ENCODE measurements at regions not wholly inside any gene's neighbourhood (a gene's known extent, or its start where the extent isn't known, plus 50 kb on each side); places are given as distances from the start of the nearest gene placed in this dataset.

DNA sequence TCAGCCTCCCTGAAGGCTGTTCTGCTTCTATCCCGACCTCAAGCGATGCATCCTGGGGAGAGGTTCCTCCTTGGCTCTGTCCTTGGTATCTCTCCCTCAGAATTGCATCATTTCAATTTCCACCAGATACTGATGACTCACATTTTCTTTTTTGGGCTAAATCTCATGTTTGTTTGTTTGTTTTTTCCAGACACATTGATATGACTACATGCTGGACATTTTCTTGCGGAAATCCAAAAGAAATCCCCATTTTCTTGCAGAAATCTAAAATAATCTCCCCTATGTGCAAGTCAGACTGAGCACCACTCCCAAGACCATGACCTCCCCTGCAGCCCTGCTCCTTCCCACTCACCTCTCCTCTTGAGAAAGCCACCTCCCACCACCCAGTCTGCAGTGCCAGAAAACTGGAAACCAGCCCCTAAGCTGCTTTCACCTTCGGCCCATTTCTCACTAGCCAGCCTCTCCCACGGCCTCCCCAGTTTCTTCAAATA lies 260.2 kb upstream of the PRKCQ start:
- ChIA-PET CTCF (no interaction called here), POLR2A (no interaction called here), RAD21 (ENCODE audit: low non-redundant PET in 1 of 2, low total read pairs in 2 of 2, uncharacterized antibody in 2 of 2, unreplicated experiment in 2 of 2) (no interaction called here)
- peaks cover 10% of the 10 kb centered on the region; the same call in 1 of the 2 replicates for H3K27me3 ChIP-seq (ENCODE audit: insufficient read depth, low read length)
- H4K20me1 ChIP-seq (ENCODE audit: insufficient read depth), result no peaks in the 10 kb centered on the region
- no peak overlapping the region for H3K4me2 ChIP-seq (ENCODE audit: low read length)
- H3K4me3 ChIP-seq (replicated peaks in 1 of 2; ENCODE audit: low read depth in 1 of 2, low read length in 2 of 2), result no peak overlapping the region
- no peaks in the 10 kb centered on the region for H3K36me3 ChIP-seq (ENCODE audit: control insufficient read depth in 1 of 2, insufficient read depth in 2 of 2, low read length in 2 of 2)
- H3K9me3 ChIP-seq (ENCODE audit: control insufficient read depth in 1 of 2, insufficient read depth in 1 of 2, low read depth in 1 of 2, low read length in 2 of 2), result no peaks in the 10 kb centered on the region
- no peak for ATAC-seq
- no peaks in the 10 kb centered on the region for H3K4me1 ChIP-seq (ENCODE audit: control insufficient read depth in 1 of 2, insufficient read depth in 2 of 2, low read length in 2 of 2)
- no peaks in the 10 kb centered on the region for H3K9me2 ChIP-seq (ENCODE audit: insufficient read depth)
- intact Hi-C loops (cut with micrococcal nuclease), result no loop called here
- DNase-seq (ENCODE audit: low read depth, low spot score), result no peak
- no peaks in the 10 kb centered on the region for H3K79me2 ChIP-seq (ENCODE audit: insufficient read depth, low read length)
- no peak overlapping the region for H2AFZ ChIP-seq (ENCODE audit: low read depth, low read length, poor library complexity, severe bottlenecking)
- H3K27ac ChIP-seq (ENCODE audit: low read depth, low read length), result no peak overlapping the region
- no peak overlapping the region for H3K9ac ChIP-seq (ENCODE audit: low read length)
- no TSS peak for BruUV-seq (replicated peaks)
- TF ChIP-seq JUND (IDR thresholded peaks at IDR 0.05) (no peak), CBX3 (IDR thresholded peaks at IDR 0.05; ENCODE audit: low read depth) (no peak), RAD21 (IDR thresholded peaks at IDR 0.05; ENCODE audit: low read depth) (no peak), EZH2phosphoT487 (IDR thresholded peaks at IDR 0.05; ENCODE audit: borderline replicate concordance) (no peak), FOSL1 (IDR thresholded peaks at IDR 0.05; ENCODE audit: low read depth) (no peak), POLR2A (IDR thresholded peaks at IDR 0.05; ENCODE audit: borderline replicate concordance, extremely low read depth, insufficient read depth, insufficient read length) (no peak), EGR1 (IDR thresholded peaks at IDR 0.05; ENCODE audit: low read depth) (no peak), CEBPB (IDR thresholded peaks at IDR 0.05; ENCODE audit: low read depth) (no peak), SP1 (IDR thresholded peaks at IDR 0.05; ENCODE audit: low read depth) (no peak), ELF1 (IDR thresholded peaks at IDR 0.05; ENCODE audit: borderline replicate concordance, low read depth) (no peak), ZFX (IDR thresholded peaks at IDR 0.05) (no peak), SRF (IDR thresholded peaks at IDR 0.05; ENCODE audit: low read depth) (no peak), ZNF274 (IDR thresholded peaks at IDR 0.05; ENCODE audit: low read depth, low read length) (no peak), SIN3A (IDR thresholded peaks at IDR 0.05; ENCODE audit: low read depth) (no peak), YY1 (IDR thresholded peaks at IDR 0.05; ENCODE audit: extremely low read depth, insufficient replicate concordance, low read depth, low read length) (no peak), POLR2AphosphoS5 (IDR thresholded peaks at IDR 0.05; ENCODE audit: low read depth, low read length) (no peak)
- TF ChIP-seq, protein P1, sequence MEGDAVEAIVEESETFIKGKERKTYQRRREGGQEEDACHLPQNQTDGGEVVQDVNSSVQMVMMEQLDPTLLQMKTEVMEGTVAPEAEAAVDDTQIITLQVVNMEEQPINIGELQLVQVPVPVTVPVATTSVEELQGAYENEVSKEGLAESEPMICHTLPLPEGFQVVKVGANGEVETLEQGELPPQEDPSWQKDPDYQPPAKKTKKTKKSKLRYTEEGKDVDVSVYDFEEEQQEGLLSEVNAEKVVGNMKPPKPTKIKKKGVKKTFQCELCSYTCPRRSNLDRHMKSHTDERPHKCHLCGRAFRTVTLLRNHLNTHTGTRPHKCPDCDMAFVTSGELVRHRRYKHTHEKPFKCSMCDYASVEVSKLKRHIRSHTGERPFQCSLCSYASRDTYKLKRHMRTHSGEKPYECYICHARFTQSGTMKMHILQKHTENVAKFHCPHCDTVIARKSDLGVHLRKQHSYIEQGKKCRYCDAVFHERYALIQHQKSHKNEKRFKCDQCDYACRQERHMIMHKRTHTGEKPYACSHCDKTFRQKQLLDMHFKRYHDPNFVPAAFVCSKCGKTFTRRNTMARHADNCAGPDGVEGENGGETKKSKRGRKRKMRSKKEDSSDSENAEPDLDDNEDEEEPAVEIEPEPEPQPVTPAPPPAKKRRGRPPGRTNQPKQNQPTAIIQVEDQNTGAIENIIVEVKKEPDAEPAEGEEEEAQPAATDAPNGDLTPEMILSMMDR (IDR thresholded peaks at IDR 0.05 in 2 of 3, conservative IDR thresholded peaks at IDR 0.05 in 1 of 3; ENCODE audit: borderline replicate concordance in 1 of 3, insufficient read depth in 1 of 3, low read depth in 2 of 3, low read length in 2 of 3), result no peak
- TF ChIP-seq, protein P2, sequence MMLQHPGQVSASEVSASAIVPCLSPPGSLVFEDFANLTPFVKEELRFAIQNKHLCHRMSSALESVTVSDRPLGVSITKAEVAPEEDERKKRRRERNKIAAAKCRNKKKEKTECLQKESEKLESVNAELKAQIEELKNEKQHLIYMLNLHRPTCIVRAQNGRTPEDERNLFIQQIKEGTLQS (IDR thresholded peaks at IDR 0.05), result no peak
- TF ChIP-seq, protein P3, sequence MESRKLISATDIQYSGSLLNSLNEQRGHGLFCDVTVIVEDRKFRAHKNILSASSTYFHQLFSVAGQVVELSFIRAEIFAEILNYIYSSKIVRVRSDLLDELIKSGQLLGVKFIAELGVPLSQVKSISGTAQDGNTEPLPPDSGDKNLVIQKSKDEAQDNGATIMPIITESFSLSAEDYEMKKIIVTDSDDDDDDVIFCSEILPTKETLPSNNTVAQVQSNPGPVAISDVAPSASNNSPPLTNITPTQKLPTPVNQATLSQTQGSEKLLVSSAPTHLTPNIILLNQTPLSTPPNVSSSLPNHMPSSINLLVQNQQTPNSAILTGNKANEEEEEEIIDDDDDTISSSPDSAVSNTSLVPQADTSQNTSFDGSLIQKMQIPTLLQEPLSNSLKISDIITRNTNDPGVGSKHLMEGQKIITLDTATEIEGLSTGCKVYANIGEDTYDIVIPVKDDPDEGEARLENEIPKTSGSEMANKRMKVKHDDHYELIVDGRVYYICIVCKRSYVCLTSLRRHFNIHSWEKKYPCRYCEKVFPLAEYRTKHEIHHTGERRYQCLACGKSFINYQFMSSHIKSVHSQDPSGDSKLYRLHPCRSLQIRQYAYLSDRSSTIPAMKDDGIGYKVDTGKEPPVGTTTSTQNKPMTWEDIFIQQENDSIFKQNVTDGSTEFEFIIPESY (IDR thresholded peaks at IDR 0.05; ENCODE audit: extremely low read depth, insufficient replicate concordance, low read length), result no peak
- TF ChIP-seq, protein P4, sequence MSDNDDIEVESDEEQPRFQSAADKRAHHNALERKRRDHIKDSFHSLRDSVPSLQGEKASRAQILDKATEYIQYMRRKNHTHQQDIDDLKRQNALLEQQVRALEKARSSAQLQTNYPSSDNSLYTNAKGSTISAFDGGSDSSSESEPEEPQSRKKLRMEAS (IDR thresholded peaks at IDR 0.05), result no peak

All from HCT116 (cell line).